MCF 10A (cell line): ENCODE measurements at regions not wholly inside any gene's neighbourhood (a gene's known extent, or its start where the extent isn't known, plus 50 kb on each side); places are given as distances from the start of the nearest gene placed in this dataset.
A peak's percentile ranks its signal among the peaks of the same experiment; 100 is the strongest.

Experiments
- BruUV-seq: library from RNA; stranded (reverse); fragments of 400-500 nt; replicated peaks from 2 replicates; lab custom pipeline; 2021; lab: Mats Ljungman, UMichigan
- CTCF ChIA-PET: fragments of 300-600 bp; sonication (Branson Sonifier 250); formaldehyde crosslinking; extraction: SDS; loops from one replicate; lab custom pipeline; 2021; ENCODE audit warnings: antibody characterized with exemption, inconsistent platforms; lab: Yijun Ruan, JAX
- POLR2A ChIA-PET: fragments of 300-600, 350-650 bp; sonication (Branson Sonifier 250); formaldehyde crosslinking; extraction: SDS; loops from one replicate; lab custom pipeline; 2020; ENCODE audit warnings: antibody characterized with exemption, inconsistent platforms; lab: Yijun Ruan, JAX
- DNase-seq: peaks from one replicate; pipeline ENCODE4 v3.0.0-alpha.2; 2018; ENCODE audit not compliant: unreplicated experiment
- H3K27ac Mint-ChIP-seq: one replicate; pipeline ENCODE4 v1.8.0; 2022; ENCODE audit warnings: mild to moderate bottlenecking, low read depth, mixed read lengths; ENCODE audit not compliant: unreplicated experiment
- H3K27me3 Mint-ChIP-seq: one replicate; pipeline ENCODE4 v1.8.0; 2022; ENCODE audit warnings: mixed read lengths; ENCODE audit not compliant: insufficient read depth, unreplicated experiment
- H3K36me3 Mint-ChIP-seq: one replicate; pipeline ENCODE4 v1.8.0; 2022; ENCODE audit warnings: mild to moderate bottlenecking, moderate library complexity, mixed read lengths; ENCODE audit not compliant: insufficient read depth, unreplicated experiment
- H3K4me1 Mint-ChIP-seq: one replicate; pipeline ENCODE4 v1.8.0; 2022; ENCODE audit warnings: mixed read lengths; ENCODE audit not compliant: insufficient read depth, unreplicated experiment
- H3K4me3 Mint-ChIP-seq: one replicate; pipeline ENCODE4 v1.8.0; 2022; ENCODE audit warnings: mild to moderate bottlenecking, moderate library complexity, mixed read lengths; ENCODE audit not compliant: unreplicated experiment
- H3K9me3 Mint-ChIP-seq: one replicate; pipeline ENCODE4 v1.8.0; 2022; ENCODE audit warnings: mixed read lengths; ENCODE audit not compliant: unreplicated experiment
- intact Hi-C: fragments of 100-400 bp; cut with micrococcal nuclease; formaldehyde crosslinking; loops from 2 replicates; pipeline ENCODE4 v1.14.1; 2022
- TF ChIP-seq, protein P1 (sequence below): fragments of 200-600 bp; IDR thresholded peaks from one replicate; pipeline ENCODE4 v1.8.0; 2022; ENCODE audit warnings: antibody characterized with exemption, mild to moderate bottlenecking; ENCODE audit not compliant: unreplicated experiment

DNA sequence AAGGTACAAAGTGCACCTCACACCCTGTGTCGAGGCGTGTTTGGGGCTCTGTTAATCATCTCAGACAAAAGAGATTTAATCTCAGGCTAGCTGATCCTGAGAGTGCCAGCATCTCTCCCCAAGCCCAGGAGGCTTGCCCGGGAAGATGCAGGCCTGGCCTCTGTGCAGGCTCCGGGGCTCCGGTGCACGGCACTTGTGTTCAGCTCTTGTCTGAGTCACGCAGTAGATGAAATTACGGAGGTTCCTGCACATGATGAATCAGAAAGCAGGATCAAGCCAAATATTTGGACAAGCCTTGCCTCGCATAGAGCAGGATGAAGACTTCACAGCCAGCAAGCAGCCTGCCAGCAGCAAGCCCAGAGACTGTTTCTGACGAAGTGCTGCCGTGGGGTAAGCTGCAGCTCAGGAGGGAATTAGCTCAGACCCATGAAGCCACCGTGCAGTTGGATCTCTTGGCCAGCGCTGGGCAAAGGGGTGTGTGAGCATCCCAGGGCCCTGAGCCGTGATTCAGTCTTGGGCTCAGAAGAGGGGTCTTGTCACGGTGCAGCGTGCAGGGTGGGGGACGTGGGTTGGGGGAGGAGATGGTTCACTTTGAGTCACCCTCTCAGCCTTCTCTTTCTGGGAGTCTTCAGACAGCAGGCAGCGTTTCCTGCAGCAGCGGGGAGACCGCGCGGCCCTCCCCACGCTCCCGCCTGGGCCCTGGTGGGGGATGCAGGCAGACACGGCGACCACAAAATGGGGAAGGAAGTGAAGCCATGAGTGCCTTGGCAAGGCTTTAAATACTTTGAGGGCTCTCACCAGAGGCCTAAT, 89.2 kb upstream of the MEF2A start:
- no TSS peak for BruUV-seq
- ChIA-PET POLR2A (interaction anchor here (0.6 to 3.1 kb wide), 24 partner anchors 8 to 255 kb away, joined by 3 to 19 read pairs (median 4); partner anchors contain the start of gene MEF2A), CTCF (interaction anchor here (0.8 to 1.8 kb wide), 7 partner anchors 29 to 228 kb away, joined by 3 to 7 read pairs (median 4); no protein-coding TSS in a partner anchor)
- peak; percentile 97 for DNase-seq
- Mint-ChIP-seq H3K4me3 (peak overlapping the region; percentile 61), H3K36me3 (peaks cover 4% of the 10 kb centered on the region), H3K4me1 (peaks cover 13% of the 10 kb centered on the region), H3K27me3 (no peaks in the 10 kb centered on the region), H3K27ac (peak overlapping the region; percentile 73), H3K9me3 (no peaks in the 10 kb centered on the region)
- TF ChIP-seq, protein P1, sequence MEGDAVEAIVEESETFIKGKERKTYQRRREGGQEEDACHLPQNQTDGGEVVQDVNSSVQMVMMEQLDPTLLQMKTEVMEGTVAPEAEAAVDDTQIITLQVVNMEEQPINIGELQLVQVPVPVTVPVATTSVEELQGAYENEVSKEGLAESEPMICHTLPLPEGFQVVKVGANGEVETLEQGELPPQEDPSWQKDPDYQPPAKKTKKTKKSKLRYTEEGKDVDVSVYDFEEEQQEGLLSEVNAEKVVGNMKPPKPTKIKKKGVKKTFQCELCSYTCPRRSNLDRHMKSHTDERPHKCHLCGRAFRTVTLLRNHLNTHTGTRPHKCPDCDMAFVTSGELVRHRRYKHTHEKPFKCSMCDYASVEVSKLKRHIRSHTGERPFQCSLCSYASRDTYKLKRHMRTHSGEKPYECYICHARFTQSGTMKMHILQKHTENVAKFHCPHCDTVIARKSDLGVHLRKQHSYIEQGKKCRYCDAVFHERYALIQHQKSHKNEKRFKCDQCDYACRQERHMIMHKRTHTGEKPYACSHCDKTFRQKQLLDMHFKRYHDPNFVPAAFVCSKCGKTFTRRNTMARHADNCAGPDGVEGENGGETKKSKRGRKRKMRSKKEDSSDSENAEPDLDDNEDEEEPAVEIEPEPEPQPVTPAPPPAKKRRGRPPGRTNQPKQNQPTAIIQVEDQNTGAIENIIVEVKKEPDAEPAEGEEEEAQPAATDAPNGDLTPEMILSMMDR = no peak
- intact Hi-C loops = loop anchor here (1.0 to 2.0 kb wide), 3 partner anchors 22 to 89 kb away; partner anchors contain the start of gene MEF2A

DNA sequence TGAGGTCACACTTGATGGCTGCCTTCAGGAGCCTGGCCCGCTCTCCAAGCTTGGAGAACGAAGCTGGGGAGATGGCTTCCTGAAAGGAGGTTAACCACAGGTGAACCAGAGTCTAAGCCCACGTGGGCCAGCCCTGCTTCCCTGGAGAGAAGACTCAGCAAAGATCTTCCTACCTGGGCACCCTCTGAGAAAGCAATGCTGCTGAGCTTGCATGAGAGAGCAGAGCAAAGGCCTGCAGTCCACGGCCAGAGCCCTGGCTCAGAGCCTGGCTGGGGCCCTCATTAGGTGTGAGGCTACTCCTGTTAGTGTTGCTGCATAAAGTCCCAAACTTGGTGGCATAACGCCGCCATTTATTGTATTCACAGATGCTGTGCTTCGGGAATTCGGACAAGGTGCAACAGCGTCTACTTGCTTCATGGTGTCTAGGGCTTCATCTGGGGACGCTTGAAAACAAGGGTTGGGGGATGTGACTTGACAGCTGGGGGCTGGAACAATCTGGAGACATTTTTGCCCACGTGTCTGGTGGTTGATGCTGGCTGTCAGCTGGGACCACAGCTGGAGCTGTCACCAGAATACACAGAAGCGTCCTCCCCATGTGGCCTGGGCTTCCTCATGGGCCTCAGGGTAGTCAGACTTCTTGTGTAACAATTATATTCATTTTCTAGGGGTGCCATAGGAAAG, 87.9 kb upstream of the MEF2A start:
- peaks cover 4% of the 10 kb centered on the region for H3K36me3 Mint-ChIP-seq
- H3K27me3 Mint-ChIP-seq = no peaks in the 10 kb centered on the region
- no peak overlapping the region for H3K27ac Mint-ChIP-seq
- no peaks in the 10 kb centered on the region for H3K9me3 Mint-ChIP-seq
- DNase-seq = no peak
- BruUV-seq = no TSS peak
- no peak overlapping the region for H3K4me3 Mint-ChIP-seq
- intact Hi-C loops = loop anchor here (2.0 kb wide), 2 partner anchors 23 to 69 kb away; no protein-coding TSS in a partner anchor
- TF ChIP-seq, protein P1 = no peak
- peaks cover 13% of the 10 kb centered on the region for H3K4me1 Mint-ChIP-seq
- ChIA-PET POLR2A (interaction anchor here (0.7 to 3.1 kb wide), 8 partner anchors 9 to 1138 kb away, joined by 3 to 19 read pairs (median 10); partner anchors contain the start of gene MEF2A), CTCF (interaction anchor here (0.8 to 1.8 kb wide), 5 partner anchors 27 to 226 kb away, joined by 3 to 7 read pairs (median 4); no protein-coding TSS in a partner anchor)

DNA sequence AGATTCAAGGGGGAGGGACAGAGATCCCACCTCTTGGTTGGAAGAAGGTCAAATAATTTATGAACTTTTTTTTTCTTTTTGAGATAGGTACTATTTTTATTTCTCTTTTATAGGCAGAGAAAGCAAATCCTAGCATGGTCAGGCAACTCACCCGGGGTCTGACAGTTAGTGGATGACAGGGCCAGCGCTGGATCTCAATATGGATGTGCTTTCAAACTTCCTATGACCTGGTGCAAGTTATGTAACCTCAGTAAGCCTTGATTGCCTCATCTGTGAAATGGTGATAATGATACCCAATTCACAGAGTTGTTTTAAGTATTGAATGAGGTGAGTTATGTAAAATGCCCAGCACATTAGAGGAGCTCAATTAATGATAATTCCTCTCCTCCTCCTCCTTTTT, 86.8 kb upstream of the MEF2A start:
- H3K4me1 Mint-ChIP-seq = peaks cover 13% of the 10 kb centered on the region
- TF ChIP-seq, protein P1 = no peak

More for the DNA sequence above, 86.8 kb upstream of the MEF2A start:
- ChIA-PET POLR2A (interaction anchor here (0.6 kb wide), 1 partner anchor 1368 kb away, joined by 3 read pairs; no protein-coding TSS in a partner anchor), CTCF (interaction anchor here (0.5 kb wide), 1 partner anchor 475 kb away, joined by 3 read pairs; no protein-coding TSS in a partner anchor)
- Mint-ChIP-seq H3K27ac (no peak overlapping the region), H3K36me3 (peaks cover 2% of the 10 kb centered on the region), H3K4me3 (no peak overlapping the region), H3K27me3 (no peaks in the 10 kb centered on the region), H3K9me3 (no peaks in the 10 kb centered on the region)
- no peak for DNase-seq
- intact Hi-C loops = no loop called here
- BruUV-seq = no TSS peak
